ENCODE measurements at regions not wholly inside any gene's neighbourhood (a gene's known extent, or its start where the extent isn't known, plus 50 kb on each side); places are given as distances from the start of the nearest gene placed in this dataset.

- Mint-ChIP-seq H3K36me3 (ENCODE audit: low read depth, unreplicated experiment) (peaks cover 7% of the 10 kb centered on the region), H3K27me3 (ENCODE audit: unreplicated experiment) (no peaks in the 10 kb centered on the region)
- no peak for TF ChIP-seq CTCF (IDR thresholded peaks at IDR 0.05; ENCODE audit: unreplicated experiment)
Measured at GRCh38 chr5:98490348-98490747, 283.1 kb upstream of the RGMB start.

GRCh38 chr5:98492258-98492657 is 281.2 kb upstream of the RGMB start:
- peaks cover 7% of the 10 kb centered on the region for H3K36me3 Mint-ChIP-seq (ENCODE audit: low read depth, unreplicated experiment)
- no peak overlapping the region for H3K27ac Mint-ChIP-seq (ENCODE audit: unreplicated experiment)
- no peak overlapping the region for H3K4me3 Mint-ChIP-seq (ENCODE audit: unreplicated experiment)
- TF ChIP-seq CTCF (IDR thresholded peaks at IDR 0.05; ENCODE audit: unreplicated experiment), result no peak
- no peaks in the 10 kb centered on the region for H3K27me3 Mint-ChIP-seq (ENCODE audit: unreplicated experiment)
- peaks cover 5% of the 10 kb centered on the region for H3K4me1 Mint-ChIP-seq (ENCODE audit: unreplicated experiment)
- no peaks in the 10 kb centered on the region for H3K9me3 Mint-ChIP-seq (ENCODE audit: unreplicated experiment)
- DNase-seq (ENCODE audit: low spot score), result no peak

More at GRCh38 chr5:98490348-98490747, 283.1 kb upstream of the RGMB start:
- Mint-ChIP-seq H3K4me3 (ENCODE audit: unreplicated experiment) (no peak overlapping the region), H3K27ac (ENCODE audit: unreplicated experiment) (no peak overlapping the region), H3K9me3 (ENCODE audit: unreplicated experiment) (no peaks in the 10 kb centered on the region), H3K4me1 (ENCODE audit: unreplicated experiment) (peaks cover 5% of the 10 kb centered on the region)
- no peak for DNase-seq (ENCODE audit: low spot score)

GRCh38 chr5:98497418-98497817 is 276.0 kb upstream of the RGMB start:
- no peak for TF ChIP-seq CTCF (IDR thresholded peaks at IDR 0.05; ENCODE audit: unreplicated experiment)
- Mint-ChIP-seq H3K4me3 (ENCODE audit: unreplicated experiment) (no peak overlapping the region), H3K9me3 (ENCODE audit: unreplicated experiment) (no peaks in the 10 kb centered on the region), H3K36me3 (ENCODE audit: low read depth, unreplicated experiment) (peaks cover 3% of the 10 kb centered on the region), H3K4me1 (ENCODE audit: unreplicated experiment) (peaks cover 2% of the 10 kb centered on the region), H3K27me3 (ENCODE audit: unreplicated experiment) (no peaks in the 10 kb centered on the region), H3K27ac (ENCODE audit: unreplicated experiment) (no peak overlapping the region)
- DNase-seq (ENCODE audit: low spot score), result no peak

- Mint-ChIP-seq H3K4me1 (ENCODE audit: unreplicated experiment) (no peaks in the 10 kb centered on the region), H3K4me3 (ENCODE audit: unreplicated experiment) (no peak overlapping the region), H3K27ac (ENCODE audit: unreplicated experiment) (no peak overlapping the region), H3K27me3 (ENCODE audit: unreplicated experiment) (no peaks in the 10 kb centered on the region), H3K36me3 (ENCODE audit: low read depth, unreplicated experiment) (no peaks in the 10 kb centered on the region), H3K9me3 (ENCODE audit: unreplicated experiment) (no peaks in the 10 kb centered on the region)
- TF ChIP-seq CTCF (IDR thresholded peaks at IDR 0.05; ENCODE audit: unreplicated experiment), result no peak
- DNase-seq (ENCODE audit: low spot score), result no peak
Measured at GRCh38 chr5:98498028-98498427, 275.4 kb upstream of the RGMB start.

- H3K27me3 Mint-ChIP-seq (ENCODE audit: unreplicated experiment), result no peaks in the 10 kb centered on the region
- no peak overlapping the region for H3K4me3 Mint-ChIP-seq (ENCODE audit: unreplicated experiment)
- no peaks in the 10 kb centered on the region for H3K4me1 Mint-ChIP-seq (ENCODE audit: unreplicated experiment)
- no peaks in the 10 kb centered on the region for H3K9me3 Mint-ChIP-seq (ENCODE audit: unreplicated experiment)
- no peak overlapping the region for H3K27ac Mint-ChIP-seq (ENCODE audit: unreplicated experiment)
- TF ChIP-seq CTCF (IDR thresholded peaks at IDR 0.05; ENCODE audit: unreplicated experiment), result no peak
- DNase-seq (ENCODE audit: low spot score), result no peak
- no peaks in the 10 kb centered on the region for H3K36me3 Mint-ChIP-seq (ENCODE audit: low read depth, unreplicated experiment)
Measured at GRCh38 chr5:98499892-98500291, 273.6 kb upstream of the RGMB start.

Measured in endothelial cell (in vitro differentiated cells).